H1 (cell line): ENCODE measurements at regions not wholly inside any gene's neighbourhood (a gene's known extent, or its start where the extent isn't known, plus 50 kb on each side); places are given as distances from the start of the nearest gene placed in this dataset.

Experiments
- CHD1 ChIP-seq: IDR thresholded peaks from 2 replicates; pipeline ENCODE4 v1.6.1; 2012; ENCODE audit warnings: low read depth, low read length, improper control_type of control experiment
- GABPA ChIP-seq: IDR thresholded peaks from 2 replicates; pipeline ENCODE4 v1.6.1; 2011; ENCODE audit warnings: mild to moderate bottlenecking, low read length, moderate library complexity, borderline replicate concordance; ENCODE audit not compliant: insufficient read depth
- GTF2F1 ChIP-seq: IDR thresholded peaks from 2 replicates; pipeline ENCODE4 v1.6.1; 2012; ENCODE audit warnings: low read depth, low read length, improper control_type of control experiment, borderline replicate concordance
- POLR2A ChIP-seq, 2 experiments: IDR thresholded peaks; 1 replicate in 1 of 2; 2 replicates in 1 of 2; pipeline ENCODE4 v1.6.1; 2011; ENCODE audit warnings: low read depth in 2 of 2, low read length in 2 of 2, mild to moderate bottlenecking in 2 of 2; ENCODE audit errors: control extremely low read depth in 1 of 2
- RAD21 ChIP-seq, 2 experiments: IDR thresholded peaks in 1 of 2; conservative IDR thresholded peaks in 1 of 2; 2 replicates each; pipeline ENCODE4 v1.6.1; 2011; ENCODE audit warnings: low read depth in 2 of 2, low read length in 2 of 2, improper control_type of control experiment in 1 of 2, inconsistent platforms in 1 of 2, mild to moderate bottlenecking in 1 of 2, moderate library complexity in 1 of 2

DNA sequence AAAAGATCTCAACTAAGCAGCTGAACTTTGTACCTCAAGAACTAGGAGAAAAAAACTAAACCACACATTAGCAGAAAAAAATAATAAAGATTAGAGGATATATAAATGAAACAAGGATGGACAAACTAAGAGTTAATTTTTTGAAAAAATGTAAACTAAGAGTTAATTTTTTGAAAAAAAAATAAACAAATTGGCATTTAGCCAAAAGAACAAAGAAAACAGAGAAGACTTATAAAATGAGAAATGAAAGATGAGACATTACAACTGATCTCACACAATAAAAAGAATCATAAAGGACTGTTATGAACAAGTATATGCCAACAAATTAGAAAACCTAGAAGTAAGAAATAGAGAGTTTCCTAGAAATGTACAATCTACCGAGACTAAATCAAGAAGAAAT lies 859.2 kb upstream of the GYPC start (continued):
- no peak for TF ChIP-seq GTF2F1
- no peak for TF ChIP-seq CHD1
- no peak for TF ChIP-seq RAD21 (IDR thresholded peaks at IDR 0.05 in 1 of 2, conservative IDR thresholded peaks at IDR 0.05 in 1 of 2; ENCODE audit: low read depth in 2 of 2, low read length in 2 of 2)
- no peak for TF ChIP-seq POLR2A (IDR thresholded peaks at IDR 0.05; ENCODE audit: control extremely low read depth in 1 of 2, low read depth in 2 of 2, low read length in 2 of 2)
- TF ChIP-seq GABPA = no peak
